Fibroblast of skin of back (primary cell): ENCODE measurements at regions not wholly inside any gene's neighbourhood (a gene's known extent, or its start where the extent isn't known, plus 50 kb on each side); places are given as distances from the start of the nearest gene placed in this dataset.
A peak's percentile ranks its signal among the peaks of the same experiment; 100 is the strongest.
"Not testable (repeated sequence)": the region's sequence is repeated elsewhere in the genome, so short reads cannot be mapped to it uniquely, and the experiment has no call there.

ENCODE experiments used
- DNase-seq: peaks from one replicate; pipeline ENCODE4 v3.0.0-alpha.2; 2013

DNA sequence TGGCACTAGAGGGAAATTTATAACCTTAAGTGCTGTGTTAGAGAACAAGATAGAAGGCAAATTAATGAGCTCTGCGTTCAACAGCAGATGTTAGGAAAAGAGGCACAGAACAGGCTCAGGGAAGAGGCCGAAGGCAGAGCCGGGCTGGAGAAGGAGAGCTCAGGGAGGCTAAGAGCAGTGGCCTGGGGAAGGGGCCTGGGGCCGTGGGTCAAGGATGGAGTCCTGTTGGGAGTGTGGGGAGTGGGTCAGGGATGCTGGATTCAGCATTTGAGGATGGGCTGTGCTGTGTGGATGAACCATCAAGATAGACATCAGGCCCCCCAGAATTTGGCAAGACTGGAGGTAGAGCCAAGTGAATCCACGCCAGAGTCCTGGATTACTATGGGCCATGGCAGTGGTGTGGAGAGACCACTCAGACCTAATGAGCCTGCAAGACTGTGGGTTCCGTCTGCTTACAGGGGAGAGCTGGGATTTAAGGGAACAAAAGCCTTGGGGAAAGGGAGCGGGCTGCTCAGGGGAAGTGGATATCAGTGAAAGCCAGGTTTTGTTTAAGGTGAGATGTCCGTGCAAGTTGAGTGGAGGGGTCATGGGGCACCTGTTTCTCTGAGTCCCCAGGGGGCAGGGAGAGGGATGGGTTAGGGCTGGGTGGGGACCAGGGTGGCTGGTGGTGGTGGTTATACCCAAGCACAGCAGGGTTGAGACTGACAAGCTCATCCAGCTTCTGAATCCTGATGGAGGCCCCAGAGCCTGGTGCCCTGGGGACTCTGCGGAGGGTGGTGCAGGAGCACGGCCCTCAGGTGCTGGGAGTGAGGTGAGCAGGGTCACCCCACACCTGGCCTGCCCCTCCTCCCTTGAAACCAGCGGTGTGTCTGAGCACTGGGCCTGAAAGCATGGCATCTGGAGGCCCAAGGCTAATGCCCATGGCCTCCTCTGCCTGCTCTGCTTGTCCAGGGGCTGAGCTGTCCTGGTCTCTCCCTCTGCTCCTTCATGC is 101.7 kb downstream of the BMS1 start:
- no peak for DNase-seq

- no peak for DNase-seq
These were observed 103.1 kb downstream of the BMS1 start for GRCh38 chr10:42885491-42886270.

DNA sequence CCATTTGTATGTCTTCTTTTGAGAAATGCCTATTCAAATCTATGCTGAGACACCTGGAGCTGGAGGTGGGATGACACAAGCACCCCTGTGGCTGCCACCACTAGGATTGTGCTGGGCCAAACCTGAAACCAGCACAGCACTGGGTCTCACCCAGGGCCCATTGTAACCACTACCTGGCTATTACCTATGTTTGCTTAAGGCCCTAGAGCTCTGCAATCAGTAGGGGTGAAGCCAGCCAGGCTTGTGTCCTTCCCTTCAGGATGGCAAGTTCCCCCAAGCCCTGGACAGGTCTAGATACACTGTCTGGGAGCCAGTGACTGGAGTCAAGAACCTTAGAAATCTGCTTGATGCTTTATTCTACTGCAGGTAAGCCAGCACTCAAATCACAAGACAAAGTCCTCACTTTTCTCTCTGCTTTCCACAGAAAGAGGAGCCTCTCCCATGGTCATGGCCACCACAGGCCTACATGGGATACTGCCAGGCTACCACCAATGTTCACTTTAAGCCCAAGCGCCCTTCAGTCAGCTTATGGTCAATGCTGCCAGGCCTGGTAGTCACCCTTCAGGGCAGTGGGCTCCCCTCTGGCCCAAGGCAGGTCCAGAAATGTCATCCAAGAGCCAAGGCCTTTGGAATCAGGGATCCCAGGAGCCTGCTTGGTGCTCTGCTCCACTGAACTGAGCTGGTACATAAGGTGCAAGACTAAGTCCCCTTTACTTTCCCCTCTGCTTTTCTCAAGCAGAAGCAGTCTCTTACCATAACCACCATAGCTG is 105.3 kb downstream of the BMS1 start:
- DNase-seq: no peak

DNA sequence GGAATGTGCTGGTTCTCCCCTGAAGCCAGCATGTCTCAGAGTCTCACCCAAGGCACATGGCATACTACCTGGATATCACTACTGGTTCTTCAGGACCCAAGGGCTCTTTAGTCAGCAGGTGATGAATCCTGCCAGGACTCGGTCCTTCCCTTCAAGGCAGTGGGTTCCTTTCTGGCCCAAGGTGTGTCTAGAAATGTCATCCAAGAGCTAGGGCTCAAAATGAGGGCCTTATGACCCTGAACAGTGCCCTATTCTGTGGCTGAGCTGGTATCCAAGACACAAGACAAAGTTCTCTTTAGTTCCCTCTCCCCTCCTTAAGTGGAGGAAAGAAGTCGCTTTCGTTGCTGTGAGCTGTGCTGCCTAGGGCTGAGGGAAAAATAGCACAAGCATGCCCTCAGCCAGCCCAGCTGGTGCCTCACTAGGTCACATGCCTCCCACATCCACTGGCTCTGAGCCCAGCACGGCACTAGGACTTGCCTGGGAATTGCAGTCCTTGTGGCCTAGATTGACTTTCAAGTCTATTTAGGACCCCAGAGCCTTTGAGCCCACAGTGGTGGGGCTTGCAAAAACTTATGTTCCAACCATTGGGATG is 106.0 kb downstream of the BMS1 start:
- no peak for DNase-seq

DNA sequence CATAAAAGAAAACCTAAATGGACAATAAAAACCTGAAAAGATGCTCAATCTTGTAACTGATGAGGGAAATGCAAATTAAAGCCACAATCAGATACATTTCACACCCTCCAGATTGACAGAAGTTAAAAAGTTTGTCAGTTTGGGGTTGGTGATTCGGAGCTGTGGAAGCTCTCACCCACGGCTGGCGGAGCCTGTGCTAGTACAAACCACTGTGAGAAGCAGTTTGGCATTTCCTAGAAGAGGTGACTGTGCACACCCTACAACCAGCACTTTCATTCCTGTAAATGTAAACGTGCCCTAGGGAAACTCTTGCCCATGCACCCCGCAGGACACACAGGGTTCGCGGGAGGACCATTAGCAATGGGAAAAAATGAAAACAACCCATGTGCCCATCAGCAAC is 114.1 kb downstream of the BMS1 start:
- DNase-seq: no peak

GRCh38 chr10:42898037-42898960 is 115.7 kb downstream of the BMS1 start:
- DNase-seq: no peak

- DNase-seq: no peak
These were observed 116.4 kb downstream of the BMS1 start for GRCh38 chr10:42899036-42899435.

DNA sequence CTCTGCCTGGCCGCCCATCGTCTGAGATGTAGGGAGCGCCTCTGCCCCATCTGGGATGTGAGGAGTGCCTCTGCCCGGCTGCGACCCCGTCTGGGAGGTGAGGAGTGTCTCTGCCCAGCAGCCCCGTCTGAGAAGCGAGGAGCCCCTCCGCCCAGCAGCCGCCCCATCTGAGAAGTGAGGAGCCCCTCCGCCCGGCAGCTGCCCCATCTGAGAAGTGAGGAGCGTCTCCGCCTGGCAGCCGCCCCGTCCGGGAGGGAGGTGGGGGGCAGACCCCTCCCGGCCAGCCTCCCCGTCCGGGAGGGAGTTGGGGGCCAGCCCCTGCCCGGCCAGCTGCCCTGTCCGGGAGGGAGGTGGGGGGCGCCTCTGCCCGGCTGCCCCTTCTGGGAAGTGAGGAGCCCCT is 117.8 kb downstream of the BMS1 start:
- not testable (repeated sequence) for DNase-seq

DNA sequence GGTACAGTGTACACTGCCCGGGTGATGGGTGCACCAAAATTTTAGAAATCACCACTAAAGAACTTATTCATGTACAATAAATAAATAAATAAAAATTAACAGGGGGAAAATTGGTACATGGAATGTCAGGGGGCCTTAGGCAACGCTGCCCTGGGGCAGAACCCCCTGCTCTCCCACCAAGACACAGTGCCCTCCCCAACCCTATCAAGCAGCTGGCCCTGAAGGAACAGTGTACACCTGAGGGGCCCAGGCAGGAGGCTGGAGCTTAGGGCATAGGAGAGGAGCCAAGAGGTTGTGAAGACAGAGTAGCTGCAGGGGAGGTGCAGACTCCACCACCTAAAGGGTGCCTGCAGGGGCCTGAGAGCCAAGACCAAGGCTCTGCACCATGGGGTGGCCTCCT is 128.8 kb downstream of the BMS1 start:
- DNase-seq: no peak

DNA sequence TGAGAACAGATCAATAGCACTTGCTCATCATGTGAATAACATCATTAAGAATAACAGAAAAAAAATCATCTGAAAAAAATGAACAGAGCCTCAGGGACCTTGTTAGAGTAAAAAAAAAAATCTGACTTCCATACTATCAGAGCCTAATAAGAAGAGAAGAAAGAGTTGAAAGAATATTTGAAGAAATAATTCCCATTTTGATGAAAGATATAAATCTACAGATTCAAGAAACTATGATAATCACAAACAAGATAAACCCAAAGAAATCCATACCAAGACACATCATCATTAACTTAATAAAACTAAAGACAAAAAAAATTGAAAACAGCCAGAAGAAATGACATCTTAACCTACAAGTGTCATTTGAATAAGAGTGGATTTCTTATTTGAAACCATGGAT is 134.4 kb downstream of the BMS1 start:
- no peak for DNase-seq

GRCh38 chr10:42917821-42918220 is 135.2 kb downstream of the BMS1 start:
- no peak for DNase-seq

DNA sequence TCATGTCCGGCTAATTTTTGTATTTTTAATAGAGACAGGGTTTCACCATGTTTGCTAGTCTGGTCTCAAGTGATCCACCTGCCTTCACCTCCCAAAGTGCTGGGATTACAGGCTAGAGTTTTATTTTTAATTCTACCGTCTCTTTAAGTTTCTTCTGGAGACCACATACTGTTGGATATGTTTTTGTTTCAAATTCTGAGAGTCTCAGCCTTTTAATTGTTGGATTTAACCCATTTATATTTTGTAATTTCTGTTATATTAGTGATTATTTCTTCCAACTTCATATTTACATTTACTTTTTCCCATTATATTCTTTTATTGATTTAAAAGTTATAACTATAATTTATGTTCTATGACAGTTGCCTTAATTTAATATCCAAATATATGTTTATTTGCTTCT is 139.4 kb downstream of the BMS1 start:
- no peak for DNase-seq

DNA sequence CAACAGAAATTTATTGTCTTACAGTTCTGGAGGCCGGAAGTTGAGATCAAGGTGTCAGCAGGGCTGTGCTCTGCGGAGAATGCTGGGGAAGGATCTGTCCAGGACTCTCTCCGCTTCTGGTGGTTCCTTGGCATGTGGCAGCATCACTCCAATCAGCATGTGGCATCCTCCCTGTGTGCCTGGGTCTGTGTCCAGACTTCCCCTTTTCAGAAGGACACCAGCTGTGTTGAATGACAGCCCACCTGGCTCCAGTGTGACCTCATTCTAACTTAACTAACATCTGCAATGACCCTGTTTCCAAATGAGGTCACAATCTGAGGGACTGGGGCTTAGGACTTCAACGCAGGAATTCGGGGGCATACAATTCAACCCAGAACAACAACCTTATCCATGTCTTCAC is 141.9 kb downstream of the BMS1 start:
- DNase-seq: no peak

DNA sequence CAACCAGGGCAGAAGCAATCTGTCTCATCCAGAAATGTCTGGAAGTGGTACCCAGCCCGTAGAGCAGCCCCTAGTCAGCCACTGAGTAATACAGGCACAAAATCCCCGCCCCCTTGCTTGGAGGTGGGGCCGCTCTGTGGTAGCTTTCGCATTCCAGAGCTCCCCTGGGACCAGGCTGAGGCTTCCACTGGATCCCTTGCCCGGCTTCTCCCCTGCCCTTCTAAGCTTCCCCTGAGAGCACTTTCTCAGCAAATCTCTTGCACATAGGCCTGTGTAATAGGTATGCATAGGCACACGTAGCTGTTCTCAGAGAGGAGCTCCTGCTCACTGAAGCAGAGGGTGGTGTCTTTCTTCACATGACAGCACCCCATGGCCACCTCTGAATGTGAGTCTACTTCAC is 144.2 kb downstream of the BMS1 start:
- DNase-seq: peak; percentile 71

DNA sequence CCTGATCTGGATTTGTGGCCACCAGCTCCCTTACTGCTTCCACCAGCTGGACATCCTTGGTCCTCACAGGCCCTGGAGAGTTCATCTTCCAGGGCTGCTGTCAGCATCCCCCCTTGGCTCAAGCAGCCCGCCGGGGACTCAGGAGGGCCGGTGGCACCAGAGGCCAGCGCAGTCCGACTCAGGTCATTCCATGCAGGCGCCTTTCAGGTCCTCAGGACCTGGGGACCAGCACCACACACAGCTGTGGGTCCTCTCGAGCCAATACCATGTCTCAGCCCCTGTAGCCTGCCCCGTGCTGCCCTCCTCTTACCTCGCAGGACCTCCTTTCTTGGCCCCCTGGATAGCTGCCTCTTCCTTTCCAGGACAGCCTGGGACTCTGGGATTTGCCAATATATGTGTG is 145.5 kb downstream of the BMS1 start:
- no peak for DNase-seq

- DNase-seq: no peak
These were observed 146.6 kb downstream of the BMS1 start for GRCh38 chr10:42929236-42929635.

DNA sequence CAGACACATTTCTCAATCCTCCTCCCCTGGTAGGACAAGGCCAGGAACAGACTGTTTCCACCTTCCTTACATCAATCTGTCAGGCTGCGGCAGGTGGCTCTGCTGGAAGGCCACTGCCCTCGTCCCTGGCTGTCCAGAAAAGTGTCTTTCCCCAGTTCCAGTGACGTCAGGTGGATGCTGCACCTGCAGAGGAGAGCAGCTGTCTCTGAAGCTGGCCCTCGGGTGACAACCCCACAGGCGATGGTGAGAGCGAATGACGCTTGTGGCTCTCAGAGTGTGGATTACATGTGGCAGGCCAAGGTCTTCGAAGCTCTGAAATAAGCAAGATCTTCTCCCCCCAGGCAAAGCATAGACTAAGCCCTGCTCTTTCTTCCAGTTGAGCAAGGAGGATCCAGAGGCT is 146.9 kb upstream of the RET start:
- DNase-seq: no peak

DNA sequence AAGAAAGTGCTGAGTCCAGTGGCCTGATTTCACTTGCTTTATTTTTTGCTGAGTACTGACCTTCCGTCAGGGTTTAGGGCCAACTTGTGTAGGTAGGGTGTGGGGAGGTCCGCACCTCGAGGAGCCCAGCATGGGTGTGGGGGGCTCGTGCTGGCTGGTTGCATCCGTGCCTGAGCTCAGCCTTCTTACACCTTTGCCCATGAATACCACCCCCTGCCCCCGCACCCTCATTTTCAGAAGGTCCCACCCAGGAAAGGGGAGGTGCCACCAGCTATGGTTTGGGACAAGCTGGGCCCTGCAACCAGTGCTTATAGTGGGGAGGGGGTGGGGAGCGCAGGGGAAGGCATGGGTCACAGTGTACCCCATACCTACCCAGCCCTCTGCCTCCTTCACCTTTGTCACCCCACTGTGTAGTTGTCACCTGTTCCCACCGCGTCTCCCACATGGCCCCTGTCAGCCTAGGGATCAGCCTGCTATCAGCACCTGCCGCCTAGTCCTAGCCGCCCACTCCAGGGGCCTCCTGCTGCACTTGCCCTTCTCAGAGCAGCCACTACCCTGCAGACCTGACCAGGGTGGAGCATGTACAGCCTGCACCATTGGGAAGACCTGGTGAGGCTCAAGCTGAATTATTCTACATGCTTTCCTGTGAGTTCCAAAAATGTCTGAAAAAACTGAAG is 146.2 kb upstream of the RET start:
- no peak for DNase-seq

- DNase-seq: no peak
These were observed 144.8 kb upstream of the RET start for GRCh38 chr10:42932116-42932515.

- no peak for DNase-seq
These were observed 144.0 kb upstream of the RET start for GRCh38 chr10:42932735-42933447.
